NCI-H187 (cell line): ENCODE measurements at regions not wholly inside any gene's neighbourhood (a gene's known extent, or its start where the extent isn't known, plus 50 kb on each side); places are given as distances from the start of the nearest gene placed in this dataset.

ENCODE experiments used
- DNase-seq, 2 experiments: peaks; one replicate each; lab custom pipeline; 2025; lab: John Stamatoyannopoulos, UW

DNA sequence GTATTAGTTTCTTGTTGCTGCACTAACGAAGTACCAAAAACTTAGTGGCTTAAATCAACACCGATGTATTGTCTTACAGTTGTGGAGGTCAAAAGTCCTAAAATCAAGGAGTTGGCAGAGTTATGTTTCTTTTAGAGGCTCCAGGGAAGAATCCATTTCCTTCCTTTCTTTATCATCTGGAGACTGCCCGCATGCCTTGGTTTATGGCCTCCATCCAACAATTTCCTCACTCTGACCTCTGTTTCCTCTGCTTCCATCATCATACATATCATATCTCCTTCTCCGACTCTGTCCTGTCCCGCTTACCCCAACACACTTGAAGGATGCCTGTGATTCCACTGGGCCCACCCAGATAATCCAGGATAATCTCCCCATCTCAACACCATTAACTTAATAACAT, 627.8 kb downstream of the KCNJ2 start:
- DNase-seq: no peak

DNA sequence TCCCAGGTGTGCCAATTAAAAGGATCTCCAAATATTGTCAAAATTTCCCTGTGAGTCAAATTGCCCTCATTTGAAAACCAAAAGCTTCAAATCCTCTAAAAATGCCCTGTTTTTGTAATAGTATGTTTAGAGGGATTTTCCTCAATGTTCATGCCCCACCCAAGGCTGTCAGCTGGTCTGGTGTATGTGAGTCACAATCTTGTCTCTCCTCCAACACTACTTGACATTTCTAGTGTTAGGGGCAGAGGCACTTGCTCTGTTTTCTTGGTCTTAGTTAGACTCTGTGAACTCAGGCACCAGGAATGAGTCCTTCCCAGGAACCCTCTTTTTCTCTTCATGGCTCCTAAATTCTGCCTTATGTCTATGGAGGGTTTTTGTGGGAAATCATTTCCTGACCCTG, 634.8 kb downstream of the KCNJ2 start:
- no peak for DNase-seq

DNA sequence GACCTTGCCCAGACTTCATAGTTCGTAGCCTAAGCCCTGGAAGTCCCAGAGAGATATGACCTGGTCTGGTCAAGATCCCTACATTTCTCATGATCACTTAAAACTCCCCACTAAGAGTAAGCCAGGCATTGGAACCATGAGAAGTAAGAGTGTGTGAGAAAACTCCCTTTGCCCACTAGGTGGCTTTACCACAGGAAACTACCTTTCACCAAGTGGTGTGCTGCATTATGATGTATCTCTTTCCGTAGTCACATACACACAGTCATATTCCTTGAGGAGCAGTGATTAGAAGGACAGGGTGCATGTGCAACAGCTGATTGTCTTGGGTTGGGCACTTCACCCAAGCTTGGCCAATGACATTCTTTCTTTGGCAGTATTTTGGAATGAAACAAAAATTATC, 639.3 kb downstream of the KCNJ2 start:
- DNase-seq: no peak

DNA sequence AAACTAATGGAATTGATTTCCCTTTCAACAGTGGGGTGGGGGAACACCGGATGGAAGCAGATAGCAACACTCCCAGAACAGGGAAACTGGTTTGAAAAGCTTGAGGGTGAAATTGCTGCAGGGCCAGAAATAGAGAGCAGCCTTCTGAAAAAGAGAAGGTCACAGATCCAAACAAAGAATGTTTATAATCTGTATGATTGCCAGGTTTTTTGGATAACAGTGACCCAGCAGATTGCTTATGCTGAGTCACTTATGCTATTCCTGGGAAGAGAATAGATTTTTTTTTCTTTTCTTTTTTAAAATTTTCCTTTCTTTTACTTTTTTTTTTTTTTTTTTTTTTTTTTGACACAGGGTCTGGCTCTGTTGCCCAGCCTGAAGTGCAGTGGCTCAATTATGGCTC, 641.3 kb downstream of the KCNJ2 start:
- DNase-seq: no peak

DNA sequence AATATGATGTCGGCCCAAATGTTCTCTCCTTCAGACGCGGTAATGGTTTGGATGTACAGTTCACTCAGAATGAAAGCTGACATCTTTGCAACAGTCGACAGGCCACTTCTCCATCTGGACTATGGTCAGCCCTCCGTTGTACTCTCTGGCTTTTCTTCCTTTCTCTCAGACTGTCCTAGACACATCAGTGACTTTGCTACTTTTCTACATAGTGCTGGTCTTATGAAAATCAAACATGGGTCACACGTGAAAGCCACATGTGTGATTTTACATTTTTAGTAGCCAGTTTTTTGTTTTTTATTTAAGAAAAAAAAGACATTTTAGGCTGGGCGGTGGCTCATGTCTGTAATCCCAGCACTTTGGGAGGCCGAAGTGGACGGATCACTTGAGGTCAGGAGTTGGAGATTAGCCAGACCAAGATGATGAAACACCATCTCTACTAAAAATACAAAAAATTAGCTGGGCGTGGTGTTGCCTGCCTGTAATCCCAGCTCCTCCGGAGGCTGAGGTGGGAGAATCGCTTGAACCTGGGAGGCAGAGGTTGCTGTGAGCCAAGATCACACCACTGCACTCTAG, 644.1 kb downstream of the KCNJ2 start:
- no peak for DNase-seq

- DNase-seq: no peak
Observed at GRCh38 chr17:70819183-70819582, 649.9 kb downstream of the KCNJ2 start.

DNA sequence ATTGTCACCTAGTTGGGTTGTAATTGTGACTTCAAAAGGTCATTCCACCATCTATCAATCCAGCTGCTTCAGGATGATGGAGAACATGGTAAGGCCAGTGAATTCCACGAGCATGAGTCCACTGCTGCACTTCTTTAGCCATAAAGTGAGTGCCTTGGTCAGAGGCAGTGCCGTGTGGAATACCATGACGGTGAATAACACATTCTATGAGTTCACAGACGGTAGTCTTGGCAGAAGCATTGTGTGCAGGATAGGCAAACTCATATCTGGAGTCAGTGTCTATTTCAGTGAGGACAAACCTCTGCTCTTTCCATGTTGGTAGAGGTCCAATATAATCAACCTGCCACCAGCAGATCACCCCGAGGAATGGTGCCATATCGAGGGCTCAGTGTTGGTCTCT, 650.9 kb downstream of the KCNJ2 start:
- DNase-seq: no peak

DNA sequence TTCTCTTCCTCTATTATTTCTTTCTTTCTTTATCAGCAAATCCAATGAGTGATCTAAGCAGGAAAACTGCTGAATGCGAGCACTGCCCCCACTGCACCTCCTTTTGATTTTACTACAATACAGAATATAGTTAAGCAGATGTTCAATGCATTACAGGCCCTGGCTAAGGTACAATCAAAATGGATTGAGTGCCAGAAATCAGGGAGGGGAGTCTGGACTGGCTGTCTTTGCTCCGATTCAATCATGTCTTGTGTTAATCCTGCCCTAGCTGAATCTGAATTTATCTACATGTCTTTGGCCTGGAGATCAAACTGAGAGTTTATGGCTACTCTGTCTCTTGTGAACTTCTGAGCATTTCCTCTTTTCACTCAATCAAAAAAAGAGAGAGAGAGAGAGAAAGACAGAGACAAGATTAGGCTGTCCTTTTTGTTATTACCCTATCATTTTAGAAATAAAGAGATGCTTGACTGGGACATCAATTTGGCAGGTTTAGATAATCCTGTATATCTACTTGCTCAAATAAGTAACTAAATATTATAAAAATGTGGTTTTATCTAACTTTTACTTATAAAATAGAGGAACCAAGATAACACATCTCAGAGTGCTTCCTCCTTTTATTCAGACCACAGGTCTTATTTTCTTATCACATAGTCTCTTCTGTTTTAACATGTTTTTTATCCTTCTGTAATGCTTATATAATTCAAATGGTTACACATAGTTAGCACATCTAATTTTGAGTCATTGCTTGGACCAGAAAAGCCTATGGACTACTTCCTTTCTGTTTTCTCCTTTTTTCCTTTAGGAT, 656.2 kb downstream of the KCNJ2 start:
- DNase-seq: no peak

DNA sequence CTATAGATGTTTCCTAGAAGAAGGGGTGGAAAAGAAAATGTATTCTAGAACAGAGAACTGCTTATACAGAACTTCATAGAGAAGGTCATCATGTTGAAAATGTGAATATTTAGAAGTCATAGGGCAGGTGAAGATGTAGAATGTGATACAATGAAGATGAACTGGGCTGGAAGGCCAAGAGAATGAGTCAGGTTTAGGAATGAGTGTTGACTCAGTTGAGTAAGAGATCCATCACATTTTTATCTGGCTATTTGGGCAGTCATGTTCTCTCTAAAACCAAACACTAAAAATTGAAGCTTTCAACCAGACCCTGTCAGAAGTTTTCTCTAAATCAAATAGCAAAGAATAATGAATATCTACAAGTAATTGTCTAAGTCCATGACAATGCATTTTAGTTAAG, 660.5 kb downstream of the KCNJ2 start:
- no peak for DNase-seq

DNA sequence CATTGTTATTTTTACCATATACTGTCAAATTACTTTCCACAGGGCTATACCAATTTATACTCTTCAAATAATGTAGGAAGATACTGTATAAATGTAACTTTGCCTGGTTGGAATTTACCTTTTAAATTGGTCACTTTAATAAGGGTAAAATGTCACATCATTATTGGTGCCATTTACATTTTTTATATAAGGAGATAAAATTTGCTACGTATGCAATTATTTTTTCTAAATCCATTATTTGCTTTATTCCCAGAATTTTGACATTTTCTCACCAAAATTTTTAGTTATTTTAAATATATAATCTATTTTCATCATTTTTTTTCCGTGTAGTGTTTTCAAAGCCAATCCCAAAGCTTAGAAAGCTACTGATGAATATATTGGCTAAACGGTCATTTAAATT, 664.7 kb downstream of the KCNJ2 start:
- no peak for DNase-seq

GRCh38 chr17:70848785-70849184, 679.5 kb downstream of the KCNJ2 start:
- DNase-seq: no peak

DNA sequence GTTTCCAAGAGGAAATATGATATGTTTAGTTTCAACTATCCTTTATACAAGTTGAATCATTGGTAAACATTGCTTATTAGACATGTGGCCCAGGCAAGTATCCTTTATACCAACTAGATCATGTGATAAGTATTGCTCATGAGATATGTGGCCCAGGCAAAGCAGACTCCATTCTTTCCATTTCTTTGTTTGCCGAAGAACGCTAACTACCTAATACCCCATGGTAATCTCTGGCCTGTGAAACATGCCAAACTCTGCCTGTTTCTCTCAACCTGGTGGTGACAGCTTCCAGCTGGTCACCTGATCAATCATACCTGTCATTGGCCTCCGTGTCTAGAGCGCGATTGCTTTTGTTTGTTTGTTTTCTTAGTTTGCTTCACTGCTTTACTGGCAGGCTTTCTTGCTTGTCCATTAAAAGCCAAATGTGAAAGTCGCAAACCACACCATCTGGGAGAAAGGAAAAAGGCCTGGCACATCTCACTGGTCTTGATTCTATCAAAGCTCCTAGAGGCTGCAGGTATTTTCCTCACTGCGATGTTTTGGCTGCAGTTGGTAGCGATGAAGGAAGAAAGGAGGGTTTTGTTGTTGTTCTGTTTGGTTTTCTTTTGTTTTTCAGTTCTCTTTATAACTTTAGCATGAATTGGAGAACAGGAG, 686.2 kb downstream of the KCNJ2 start:
- DNase-seq: peak in 1 of 2 experiments; percentile 42

DNA sequence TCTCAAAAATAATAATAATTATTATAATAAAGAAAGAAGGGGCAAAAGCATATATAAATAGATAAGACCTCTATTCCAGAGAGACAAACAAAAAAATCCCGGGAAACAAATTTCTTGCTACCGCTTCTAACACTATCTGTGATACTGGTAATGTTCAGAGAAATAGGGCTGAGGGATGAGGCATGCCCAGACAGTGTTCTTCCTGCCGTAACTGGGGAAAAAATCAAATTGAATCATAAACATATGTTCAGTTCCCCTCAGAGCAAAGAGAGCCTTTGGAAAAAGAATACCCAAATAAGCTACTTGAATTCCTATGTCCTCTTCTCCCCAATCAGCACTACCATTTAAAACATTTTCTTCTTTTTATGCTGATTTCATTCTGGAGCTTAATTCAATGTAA, 688.0 kb downstream of the KCNJ2 start:
- DNase-seq: no peak

GRCh38 chr17:70859829-70860228, 690.5 kb downstream of the KCNJ2 start:
- no peak for DNase-seq

- no peak for DNase-seq
Observed at GRCh38 chr17:70862295-70862694, 693.0 kb downstream of the KCNJ2 start.

- DNase-seq: no peak
Observed at GRCh38 chr17:70863436-70864248, 694.3 kb downstream of the KCNJ2 start.

DNA sequence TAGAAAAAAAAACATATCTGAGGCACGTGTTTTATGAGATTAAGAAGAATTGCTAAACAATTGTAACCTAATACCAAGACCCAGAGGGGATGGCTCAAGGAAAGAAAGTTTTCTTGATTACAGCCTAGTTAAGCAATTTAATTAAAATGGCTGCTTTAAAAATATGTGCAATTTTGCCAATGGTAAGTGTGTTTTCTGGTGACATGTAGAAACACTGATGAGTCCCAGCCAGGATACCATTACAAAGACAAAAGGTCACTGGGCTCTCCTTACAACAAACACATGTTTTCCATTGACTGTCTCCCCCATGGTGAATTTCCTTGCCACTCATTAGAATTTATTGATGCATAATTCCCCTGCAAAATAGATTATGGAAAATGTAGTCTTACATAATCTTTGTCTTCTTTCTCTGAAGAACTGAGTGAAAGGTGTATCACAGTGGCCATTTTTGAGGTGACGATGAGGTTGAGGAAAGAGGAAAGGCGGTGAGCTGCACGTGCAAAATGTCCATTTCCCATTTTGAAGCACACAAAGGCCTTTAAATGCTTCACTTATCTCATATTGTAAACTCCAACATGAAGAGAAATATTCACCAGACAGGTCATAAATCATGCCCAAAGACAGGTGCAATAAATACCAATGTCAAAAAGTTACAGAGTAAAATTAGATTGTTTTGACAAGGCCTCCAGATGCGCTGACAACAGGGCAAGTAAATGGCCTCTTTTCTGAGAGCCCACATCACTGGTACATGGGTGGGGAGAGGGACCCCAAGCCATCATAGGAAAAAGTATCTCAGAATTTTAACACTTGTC, 696.9 kb downstream of the KCNJ2 start:
- DNase-seq: no peak

GRCh38 chr17:70868149-70868548, 698.8 kb downstream of the KCNJ2 start:
- no peak for DNase-seq

DNA sequence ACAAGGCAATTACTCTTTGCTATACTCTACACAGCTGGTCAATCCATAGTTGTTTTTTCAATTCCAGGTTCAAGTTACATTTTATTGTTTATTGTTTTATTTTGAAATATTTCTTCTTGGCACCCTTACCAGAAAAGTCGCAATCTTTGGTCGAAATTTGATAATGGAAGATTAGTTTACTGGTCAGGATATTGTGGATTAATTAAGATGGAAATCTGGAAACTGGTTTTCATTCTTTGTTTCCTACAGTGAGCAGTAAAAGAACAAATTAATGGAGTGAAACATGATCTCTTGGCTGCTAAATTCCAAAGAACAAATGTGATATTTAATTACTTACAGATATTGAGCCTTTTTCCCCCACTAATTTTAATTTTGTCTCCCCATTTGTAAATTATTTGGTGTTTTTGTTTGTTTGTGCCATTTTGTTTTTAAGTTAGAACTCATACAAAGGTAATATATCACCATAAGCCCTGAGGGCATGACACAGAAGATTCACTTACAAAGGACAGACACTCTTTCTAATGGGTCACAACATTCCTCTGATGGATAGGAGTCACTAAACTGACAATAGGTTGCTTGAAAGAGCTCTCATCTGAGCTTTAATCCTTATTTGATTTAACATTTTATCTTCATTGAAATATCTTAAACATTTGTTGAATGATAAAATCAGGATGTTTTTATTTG, 700.2 kb downstream of the KCNJ2 start:
- DNase-seq: no peak

- DNase-seq: no peak
Observed at GRCh38 chr17:70871180-70871818, 702.0 kb downstream of the KCNJ2 start.

DNA sequence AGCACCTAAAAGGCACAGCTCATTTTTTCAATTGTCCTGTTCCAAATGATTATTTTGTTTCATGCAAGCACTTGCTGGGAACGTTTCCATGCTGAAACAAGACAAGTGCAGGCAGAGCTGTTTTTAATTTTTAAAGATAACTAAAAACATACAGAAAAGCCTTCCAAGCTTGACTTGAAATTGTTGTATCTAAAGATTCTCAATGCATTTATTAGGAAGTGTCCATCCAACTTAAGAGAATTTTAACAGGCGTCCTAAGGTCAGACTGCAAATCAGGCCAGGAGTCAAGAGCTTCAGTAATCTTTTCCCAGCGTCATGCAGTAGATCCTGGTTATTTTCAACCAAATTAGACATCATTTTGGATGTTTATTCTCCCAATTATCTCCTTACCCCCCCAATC, 702.8 kb downstream of the KCNJ2 start:
- no peak for DNase-seq
